ENCODE measurements at regions not wholly inside any gene's neighbourhood (a gene's known extent, or its start where the extent isn't known, plus 50 kb on each side); places are given as distances from the start of the nearest gene placed in this dataset.

GRCh38 chr20:43843096-43843964 lies 71.3 kb upstream of the TOX2 start:
- POLR2A ChIA-PET = no interaction called here
- no peak for DNase-seq (ENCODE audit: low spot score)
- H3K27me3 Mint-ChIP-seq (ENCODE audit: low read depth) = no peaks in the 10 kb centered on the region; the same call in 1 of the 2 replicates
- no peak for TF ChIP-seq AR (CRISPR knock-in tag; IDR thresholded peaks at IDR 0.05)
- no peak for TF ChIP-seq ZNF671 (CRISPR knock-in tag; IDR thresholded peaks at IDR 0.05)
- TF ChIP-seq ZNF281 (CRISPR knock-in tag; IDR thresholded peaks at IDR 0.05) = no peak
- TF ChIP-seq ETV6 (CRISPR knock-in tag; IDR thresholded peaks at IDR 0.05) = no peak
- TF ChIP-seq FOXP1 (CRISPR knock-in tag; IDR thresholded peaks at IDR 0.05; ENCODE audit: borderline replicate concordance) = no peak
- no peak for TF ChIP-seq E2F1 (CRISPR knock-in tag; IDR thresholded peaks at IDR 0.05)
- TF ChIP-seq ZNF138 (CRISPR knock-in tag; conservative IDR thresholded peaks at IDR 0.05) = no peak
- TF ChIP-seq CDX4 (CRISPR knock-in tag; IDR thresholded peaks at IDR 0.05; ENCODE audit: borderline replicate concordance) = no peak
- no peak for TF ChIP-seq HMGXB4 (CRISPR knock-in tag; IDR thresholded peaks at IDR 0.05)
- TF ChIP-seq FOXP4 (CRISPR knock-in tag; IDR thresholded peaks at IDR 0.05) = no peak
- no peak for TF ChIP-seq IRF2 (CRISPR knock-in tag; IDR thresholded peaks at IDR 0.05; ENCODE audit: borderline replicate concordance, low read depth)
- CTCF ChIA-PET = no interaction called here
- H3K36me3 Mint-ChIP-seq = no peaks in the 10 kb centered on the region
- H3K4me3 Mint-ChIP-seq = no peak overlapping the region
- no peaks in the 10 kb centered on the region; the same call in 1 of the 2 replicates for H3K4me1 Mint-ChIP-seq
- H3K9me3 Mint-ChIP-seq = no peaks in the 10 kb centered on the region
- no peak for ATAC-seq
- H3K27ac Mint-ChIP-seq = no peak overlapping the region
